ENCODE measurements at regions not wholly inside any gene's neighbourhood (a gene's known extent, or its start where the extent isn't known, plus 50 kb on each side); places are given as distances from the start of the nearest gene placed in this dataset.

DNA sequence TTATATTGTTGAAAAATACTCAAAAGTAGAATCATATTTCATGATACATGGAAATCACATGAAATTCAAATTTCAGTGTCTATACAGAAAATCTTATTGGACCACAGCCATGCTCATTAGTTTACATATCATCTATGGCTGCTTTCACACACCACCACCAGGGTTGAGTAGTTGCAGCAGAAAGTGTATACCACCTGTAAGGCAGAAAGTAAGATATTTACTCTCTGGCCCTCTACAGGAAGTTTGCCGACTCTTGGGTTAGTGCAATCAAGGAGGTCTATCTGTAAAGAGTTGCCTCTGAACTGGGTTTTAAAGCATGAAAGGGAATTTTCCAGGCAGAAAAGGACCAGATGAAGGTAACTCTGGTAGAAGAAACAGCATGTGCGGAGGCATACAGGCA is 432.3 kb downstream of the DHX35 start:
- in situ Hi-C loops (cut with HindIII; ENCODE audit: low sequenced_read_pairs) = no loop called here

DNA sequence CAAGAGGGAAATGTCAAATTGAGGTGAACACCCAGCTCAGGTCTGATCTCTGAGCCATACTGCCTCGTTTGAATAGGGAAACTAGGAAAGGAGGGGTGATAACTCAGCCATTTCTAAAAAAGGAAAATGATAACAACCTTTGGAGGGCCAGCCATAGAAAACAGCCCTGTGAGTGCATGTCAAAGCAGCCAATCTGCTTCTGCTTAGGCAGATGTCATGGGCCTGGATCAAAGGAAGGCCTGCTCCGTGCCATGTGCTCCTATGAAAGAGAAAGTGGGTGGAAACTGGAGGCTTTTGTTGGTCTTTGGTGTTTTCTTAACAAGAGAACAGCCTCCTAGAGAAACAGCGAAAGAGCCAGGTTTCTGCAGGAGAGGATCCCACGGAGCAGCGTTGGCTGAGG is 428.0 kb downstream of the DHX35 start:
- in situ Hi-C loops (cut with HindIII; ENCODE audit: low sequenced_read_pairs) = no loop called here

GRCh38 chr20:39381595-39381994 is 419.5 kb downstream of the DHX35 start:
- in situ Hi-C loops (cut with HindIII; ENCODE audit: low sequenced_read_pairs) = no loop called here

GRCh38 chr20:39378776-39379175 is 416.6 kb downstream of the DHX35 start:
- in situ Hi-C loops (cut with HindIII; ENCODE audit: low sequenced_read_pairs) = no loop called here

- in situ Hi-C loops (cut with HindIII; ENCODE audit: low sequenced_read_pairs) = no loop called here
These were observed 414.6 kb downstream of the DHX35 start for GRCh38 chr20:39376788-39377187.

- in situ Hi-C loops (cut with HindIII; ENCODE audit: low sequenced_read_pairs) = no loop called here
These were observed 402.2 kb downstream of the DHX35 start for GRCh38 chr20:39364320-39364719.

DNA sequence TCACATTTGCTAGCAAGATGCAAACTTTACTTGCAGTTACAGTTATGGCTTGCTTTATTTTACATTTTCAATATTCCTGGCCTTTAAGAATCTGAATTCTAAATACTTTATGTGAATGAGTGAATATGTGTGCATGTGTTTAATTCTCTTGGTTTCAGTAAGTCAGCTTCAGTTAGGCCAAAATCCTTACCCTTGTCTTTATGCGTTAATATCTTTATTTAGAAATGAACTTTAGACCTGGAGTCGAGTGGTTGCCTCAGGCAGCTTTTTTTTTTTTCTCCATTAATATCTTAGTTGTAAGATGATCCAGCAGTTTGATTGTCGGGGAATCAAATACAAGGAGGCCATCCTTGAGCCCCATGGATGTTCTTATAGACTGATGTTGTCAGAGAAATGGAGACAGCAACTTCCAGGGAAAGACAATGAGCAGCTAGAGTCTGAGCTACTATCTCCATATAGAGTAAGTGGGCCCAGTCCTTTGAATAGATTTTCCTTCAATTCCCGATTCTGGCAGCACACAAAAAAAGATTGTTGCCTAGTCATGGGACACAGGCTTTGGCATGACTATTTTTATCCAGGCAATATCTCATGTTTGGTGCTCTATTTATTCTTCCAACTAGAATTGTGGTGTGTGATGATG is 398.0 kb downstream of the DHX35 start:
- in situ Hi-C loops (cut with HindIII; ENCODE audit: low sequenced_read_pairs) = no loop called here

GRCh38 chr20:39358052-39358451 is 395.9 kb downstream of the DHX35 start:
- in situ Hi-C loops (cut with HindIII; ENCODE audit: low sequenced_read_pairs) = no loop called here

GRCh38 chr20:39356908-39357307 is 394.8 kb downstream of the DHX35 start:
- in situ Hi-C loops (cut with HindIII; ENCODE audit: low sequenced_read_pairs) = no loop called here

DNA sequence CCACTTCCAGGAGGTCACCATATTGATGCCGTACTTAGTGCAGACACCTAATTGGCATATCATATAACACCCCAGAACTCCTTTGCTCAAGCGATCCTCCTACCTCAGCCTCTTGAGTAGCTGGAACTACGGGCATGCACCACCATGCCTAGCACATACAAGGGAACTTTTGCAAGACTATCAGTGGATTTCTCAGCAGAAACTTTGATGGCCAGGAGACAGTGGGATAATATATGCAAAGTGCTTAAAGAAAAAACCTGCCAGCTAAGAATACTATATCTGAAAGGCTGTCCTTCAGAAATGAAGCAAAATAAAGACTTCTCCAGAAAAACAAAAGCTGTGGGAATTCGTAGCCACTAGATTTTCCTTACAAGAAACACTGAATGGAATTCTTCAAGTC is 387.1 kb downstream of the DHX35 start:
- in situ Hi-C loops (cut with HindIII; ENCODE audit: low sequenced_read_pairs) = no loop called here

DNA sequence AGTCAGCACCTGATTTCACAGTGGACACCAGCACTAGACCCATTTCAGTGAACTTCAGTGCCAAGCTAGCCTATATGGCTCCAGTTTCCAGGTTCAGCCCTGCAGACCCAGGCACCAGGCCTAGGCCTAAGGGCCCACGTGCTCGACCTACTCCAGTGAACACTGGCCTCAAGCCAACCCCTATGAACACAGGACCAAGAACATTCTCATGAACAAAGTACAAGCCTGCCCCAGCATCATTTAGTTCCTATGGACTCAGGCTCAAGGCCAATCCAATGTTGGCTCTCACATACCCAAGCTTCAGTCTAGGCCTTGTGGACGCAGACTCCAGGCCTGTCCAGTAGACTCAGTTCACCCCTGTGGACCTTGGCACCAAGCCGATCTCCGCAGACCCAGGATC is 385.5 kb downstream of the DHX35 start:
- in situ Hi-C loops (cut with HindIII; ENCODE audit: low sequenced_read_pairs) = no loop called here

DNA sequence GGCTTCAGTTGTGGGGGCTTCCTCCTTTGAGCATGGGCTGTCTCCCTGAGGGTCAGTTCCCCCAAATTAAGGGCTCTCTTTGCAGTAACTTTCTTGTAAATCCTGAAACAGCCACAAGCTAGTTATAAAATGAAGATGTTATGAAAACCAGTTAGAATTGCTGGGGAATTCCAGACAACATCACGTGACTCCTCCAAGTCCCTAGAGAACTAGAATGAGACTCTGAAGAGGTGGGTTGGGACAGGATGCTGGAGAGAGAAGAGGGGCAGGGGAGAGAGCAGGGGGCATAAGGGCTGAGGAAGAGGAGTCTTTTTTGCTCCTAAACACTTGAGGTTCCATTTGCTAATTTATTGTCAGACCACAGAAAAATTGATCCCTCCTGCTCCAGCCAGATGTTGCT is 380.3 kb downstream of the DHX35 start:
- in situ Hi-C loops (cut with HindIII; ENCODE audit: low sequenced_read_pairs) = no loop called here

GRCh38 chr20:39338469-39339376 is 376.6 kb downstream of the DHX35 start:
- in situ Hi-C loops (cut with HindIII; ENCODE audit: low sequenced_read_pairs) = no loop called here

- in situ Hi-C loops (cut with HindIII; ENCODE audit: low sequenced_read_pairs) = no loop called here
These were observed 371.1 kb downstream of the DHX35 start for GRCh38 chr20:39333211-39333610.

DNA sequence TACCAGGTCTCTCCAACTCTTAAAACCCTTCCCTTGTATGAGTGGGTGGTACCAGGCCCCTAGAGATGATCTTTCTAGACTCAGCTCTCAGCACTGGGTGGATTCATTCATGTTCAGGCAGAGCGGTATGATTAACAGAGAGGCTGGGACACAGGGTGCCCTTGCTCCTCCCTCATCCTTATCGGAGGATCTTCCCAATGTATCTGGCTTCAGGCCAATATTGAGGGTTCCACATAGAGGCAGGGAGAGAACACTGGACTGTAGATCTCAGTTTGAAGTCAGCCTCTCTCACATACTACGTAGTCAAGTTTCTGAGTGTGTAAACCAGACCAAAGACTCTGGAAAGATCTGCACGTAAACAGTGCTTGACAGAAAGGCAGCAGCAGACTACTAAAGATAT is 366.2 kb downstream of the DHX35 start:
- in situ Hi-C loops (cut with HindIII; ENCODE audit: low sequenced_read_pairs) = no loop called here

- in situ Hi-C loops (cut with HindIII; ENCODE audit: low sequenced_read_pairs) = no loop called here
These were observed 363.9 kb downstream of the DHX35 start for GRCh38 chr20:39326050-39326449.

DNA sequence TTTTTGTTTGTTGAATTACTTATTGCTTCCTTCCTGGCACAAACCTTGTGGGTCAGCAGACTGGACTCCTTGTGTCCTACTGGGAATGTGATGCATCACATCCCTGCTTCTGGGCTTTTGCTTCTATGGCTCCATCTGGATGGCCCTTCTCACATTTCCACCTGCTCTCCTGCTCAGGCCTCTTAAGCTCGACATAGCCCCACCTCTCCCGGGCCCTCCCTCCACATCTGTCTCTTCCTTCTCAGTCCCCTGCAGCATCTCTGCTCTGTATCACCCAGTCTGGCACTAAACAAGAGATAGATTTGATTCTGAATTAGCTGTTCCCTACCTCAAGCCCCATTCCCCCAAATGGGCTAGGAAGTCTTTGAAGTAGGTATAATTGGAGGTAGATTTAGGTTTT is 356.8 kb downstream of the DHX35 start:
- in situ Hi-C loops (cut with HindIII; ENCODE audit: low sequenced_read_pairs) = no loop called here

DNA sequence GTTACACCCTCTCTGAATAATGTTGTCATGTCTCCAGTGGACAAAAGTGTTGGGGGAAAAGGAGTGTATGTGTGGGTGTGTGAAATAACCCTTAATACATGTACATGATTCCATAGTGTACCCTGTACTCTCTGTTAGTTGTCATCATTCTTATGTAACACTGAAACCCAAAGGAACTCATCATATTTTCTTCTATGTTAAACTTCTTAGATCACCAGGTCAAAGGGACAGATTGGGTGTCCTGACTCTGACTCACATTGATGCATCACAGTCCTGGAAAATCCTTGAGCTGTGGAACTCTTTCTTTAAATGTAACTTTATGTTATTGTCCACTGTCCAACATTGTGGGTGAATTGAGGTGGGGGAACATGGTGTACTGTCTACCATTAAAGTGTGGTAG is 350.5 kb downstream of the DHX35 start:
- in situ Hi-C loops (cut with HindIII; ENCODE audit: low sequenced_read_pairs) = no loop called here

DNA sequence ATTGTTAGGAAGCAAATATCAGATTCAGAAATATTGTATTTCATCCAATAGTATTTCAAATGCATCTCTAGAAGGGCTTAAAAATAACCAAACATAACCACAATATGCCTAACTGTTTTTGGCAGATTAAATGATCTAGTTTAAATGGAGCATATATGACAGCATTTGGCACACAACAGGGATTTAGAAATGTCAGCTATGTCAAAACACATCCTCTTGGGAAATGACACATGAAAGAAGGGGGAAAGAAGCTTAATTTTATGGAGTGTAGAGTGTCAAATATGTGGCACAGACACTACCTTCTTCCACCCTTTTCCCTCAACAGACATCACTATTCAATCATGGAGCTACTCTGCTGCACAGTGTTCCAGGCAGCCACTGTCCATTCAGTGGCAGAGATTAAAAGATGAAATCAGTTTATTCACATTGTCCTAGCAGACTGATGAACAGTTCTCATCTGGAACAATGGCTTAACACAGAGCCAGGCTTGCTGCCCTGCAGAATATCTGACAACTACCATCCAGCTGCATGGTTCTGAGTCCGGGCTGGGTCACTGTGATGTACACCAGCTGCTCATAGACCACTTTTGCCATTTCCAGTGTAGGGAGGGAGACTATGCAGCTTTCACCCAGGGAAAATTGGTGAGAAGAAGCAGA is 349.8 kb downstream of the DHX35 start:
- in situ Hi-C loops (cut with HindIII; ENCODE audit: low sequenced_read_pairs) = no loop called here

GRCh38 chr20:39310363-39310995 is 348.3 kb downstream of the DHX35 start:
- in situ Hi-C loops (cut with HindIII; ENCODE audit: low sequenced_read_pairs) = no loop called here

- in situ Hi-C loops (cut with HindIII; ENCODE audit: low sequenced_read_pairs) = no loop called here
These were observed 347.3 kb downstream of the DHX35 start for GRCh38 chr20:39309458-39309857.

Data from DLD1 (cell line).